Liver (tissue), 3 donors: ENCODE measurements at regions not wholly inside any gene's neighbourhood (a gene's known extent, or its start where the extent isn't known, plus 50 kb on each side); places are given as distances from the start of the nearest gene placed in this dataset.

Experiments used
- FOXA1 ChIP-seq: IDR thresholded peaks from 2 replicates; pipeline ENCODE4 v1.6.1; 2016; ENCODE audit warnings: antibody characterized with exemption
- GABPA ChIP-seq, 2 donors: IDR thresholded peaks in 1 of 2; conservative IDR thresholded peaks in 1 of 2; 2 replicates each; pipeline ENCODE4 v1.6.1; 2016; ENCODE audit warnings: antibody characterized with exemption in 2 of 2, mild to moderate bottlenecking in 1 of 2, moderate library complexity in 1 of 2
- HNF4A ChIP-seq, 2 donors: conservative IDR thresholded peaks; 2 replicates each; pipeline ENCODE4 v1.6.1; 2016; ENCODE audit warnings: antibody characterized with exemption in 2 of 2, mild to moderate bottlenecking in 2 of 2
- JUND ChIP-seq, 2 donors: IDR thresholded peaks; 2 replicates each; pipeline ENCODE4 v1.6.1; 2016; ENCODE audit warnings: antibody characterized with exemption in 2 of 2
- NR2F2 ChIP-seq: IDR thresholded peaks from 2 replicates; pipeline ENCODE4 v1.6.1; 2016; ENCODE audit warnings: antibody characterized with exemption
- RAD21 ChIP-seq, 2 donors: IDR thresholded peaks; 2 replicates each; pipeline ENCODE4 v1.6.1; 2016; ENCODE audit warnings: antibody characterized with exemption in 2 of 2, mild to moderate bottlenecking in 2 of 2
- SP1 ChIP-seq: IDR thresholded peaks from 2 replicates; pipeline ENCODE4 v1.6.1; 2018; ENCODE audit warnings: antibody characterized with exemption, mild to moderate bottlenecking
- TAF1 ChIP-seq: conservative IDR thresholded peaks from 2 replicates; pipeline ENCODE4 v1.6.1; 2016; ENCODE audit warnings: antibody characterized with exemption, mild to moderate bottlenecking
- YY1 ChIP-seq: IDR thresholded peaks from 2 replicates; pipeline ENCODE4 v1.6.1; 2016; ENCODE audit warnings: antibody characterized with exemption, mild to moderate bottlenecking
- TF ChIP-seq, protein P1 (sequence below): fragments of 150-350 bp; IDR thresholded peaks from 2 replicates; pipeline ENCODE4 v1.5.1; 2017; ENCODE audit warnings: improper control_type of control experiment, low read depth, low read length; ENCODE audit not compliant: missing input control
- TF ChIP-seq, protein P2 (sequence below): IDR thresholded peaks from 2 replicates; pipeline ENCODE4 v1.6.1; 2016; ENCODE audit warnings: antibody characterized with exemption
- TF ChIP-seq, protein P3 (sequence below): IDR thresholded peaks from 2 replicates; pipeline ENCODE4 v1.6.1; 2016; ENCODE audit warnings: antibody characterized with exemption, mild to moderate bottlenecking
- donor health status: healthy.
- donor health status: healthy.

DNA sequence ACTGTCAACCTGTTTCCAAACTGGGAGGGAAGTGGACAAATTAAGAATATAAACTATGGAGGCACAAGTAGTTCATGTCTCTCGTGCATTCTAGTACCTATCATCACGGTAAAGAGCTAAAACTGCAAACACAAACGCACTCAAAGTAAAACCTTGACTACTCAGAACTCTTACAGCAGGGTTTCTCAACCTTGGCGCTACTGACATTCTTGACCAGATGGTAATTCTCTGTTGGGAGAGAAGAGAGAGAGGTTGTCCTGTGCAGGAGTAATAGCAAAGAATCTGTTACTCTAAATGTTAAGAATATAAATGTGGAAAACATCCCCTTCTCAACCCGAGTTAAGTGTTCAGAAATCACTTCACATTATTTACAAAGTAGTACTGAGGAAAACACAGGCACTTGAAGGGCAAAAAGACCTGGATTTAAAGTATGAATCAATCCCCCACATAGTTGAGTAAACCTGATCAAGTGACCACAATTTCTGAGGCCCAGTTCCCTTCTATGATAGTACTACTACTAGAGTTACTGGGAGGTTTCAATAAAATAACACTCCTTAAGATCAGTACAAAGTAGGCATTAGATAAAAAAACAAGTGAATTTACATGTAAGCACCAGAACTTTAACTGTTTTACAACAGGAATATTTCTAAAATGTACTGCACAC, 73.1 kb upstream of the ARHGAP32 start:
- TF ChIP-seq, protein P1, sequence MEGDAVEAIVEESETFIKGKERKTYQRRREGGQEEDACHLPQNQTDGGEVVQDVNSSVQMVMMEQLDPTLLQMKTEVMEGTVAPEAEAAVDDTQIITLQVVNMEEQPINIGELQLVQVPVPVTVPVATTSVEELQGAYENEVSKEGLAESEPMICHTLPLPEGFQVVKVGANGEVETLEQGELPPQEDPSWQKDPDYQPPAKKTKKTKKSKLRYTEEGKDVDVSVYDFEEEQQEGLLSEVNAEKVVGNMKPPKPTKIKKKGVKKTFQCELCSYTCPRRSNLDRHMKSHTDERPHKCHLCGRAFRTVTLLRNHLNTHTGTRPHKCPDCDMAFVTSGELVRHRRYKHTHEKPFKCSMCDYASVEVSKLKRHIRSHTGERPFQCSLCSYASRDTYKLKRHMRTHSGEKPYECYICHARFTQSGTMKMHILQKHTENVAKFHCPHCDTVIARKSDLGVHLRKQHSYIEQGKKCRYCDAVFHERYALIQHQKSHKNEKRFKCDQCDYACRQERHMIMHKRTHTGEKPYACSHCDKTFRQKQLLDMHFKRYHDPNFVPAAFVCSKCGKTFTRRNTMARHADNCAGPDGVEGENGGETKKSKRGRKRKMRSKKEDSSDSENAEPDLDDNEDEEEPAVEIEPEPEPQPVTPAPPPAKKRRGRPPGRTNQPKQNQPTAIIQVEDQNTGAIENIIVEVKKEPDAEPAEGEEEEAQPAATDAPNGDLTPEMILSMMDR: no peak
- no peak for TF ChIP-seq GABPA (IDR thresholded peaks at IDR 0.05 in 1 of 2, conservative IDR thresholded peaks at IDR 0.05 in 1 of 2)
- TF ChIP-seq, protein P2, sequence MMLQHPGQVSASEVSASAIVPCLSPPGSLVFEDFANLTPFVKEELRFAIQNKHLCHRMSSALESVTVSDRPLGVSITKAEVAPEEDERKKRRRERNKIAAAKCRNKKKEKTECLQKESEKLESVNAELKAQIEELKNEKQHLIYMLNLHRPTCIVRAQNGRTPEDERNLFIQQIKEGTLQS: no peak
- TF ChIP-seq YY1: no peak
- TF ChIP-seq RAD21 (IDR thresholded peaks at IDR 0.05): no peak
- TF ChIP-seq, protein P3, sequence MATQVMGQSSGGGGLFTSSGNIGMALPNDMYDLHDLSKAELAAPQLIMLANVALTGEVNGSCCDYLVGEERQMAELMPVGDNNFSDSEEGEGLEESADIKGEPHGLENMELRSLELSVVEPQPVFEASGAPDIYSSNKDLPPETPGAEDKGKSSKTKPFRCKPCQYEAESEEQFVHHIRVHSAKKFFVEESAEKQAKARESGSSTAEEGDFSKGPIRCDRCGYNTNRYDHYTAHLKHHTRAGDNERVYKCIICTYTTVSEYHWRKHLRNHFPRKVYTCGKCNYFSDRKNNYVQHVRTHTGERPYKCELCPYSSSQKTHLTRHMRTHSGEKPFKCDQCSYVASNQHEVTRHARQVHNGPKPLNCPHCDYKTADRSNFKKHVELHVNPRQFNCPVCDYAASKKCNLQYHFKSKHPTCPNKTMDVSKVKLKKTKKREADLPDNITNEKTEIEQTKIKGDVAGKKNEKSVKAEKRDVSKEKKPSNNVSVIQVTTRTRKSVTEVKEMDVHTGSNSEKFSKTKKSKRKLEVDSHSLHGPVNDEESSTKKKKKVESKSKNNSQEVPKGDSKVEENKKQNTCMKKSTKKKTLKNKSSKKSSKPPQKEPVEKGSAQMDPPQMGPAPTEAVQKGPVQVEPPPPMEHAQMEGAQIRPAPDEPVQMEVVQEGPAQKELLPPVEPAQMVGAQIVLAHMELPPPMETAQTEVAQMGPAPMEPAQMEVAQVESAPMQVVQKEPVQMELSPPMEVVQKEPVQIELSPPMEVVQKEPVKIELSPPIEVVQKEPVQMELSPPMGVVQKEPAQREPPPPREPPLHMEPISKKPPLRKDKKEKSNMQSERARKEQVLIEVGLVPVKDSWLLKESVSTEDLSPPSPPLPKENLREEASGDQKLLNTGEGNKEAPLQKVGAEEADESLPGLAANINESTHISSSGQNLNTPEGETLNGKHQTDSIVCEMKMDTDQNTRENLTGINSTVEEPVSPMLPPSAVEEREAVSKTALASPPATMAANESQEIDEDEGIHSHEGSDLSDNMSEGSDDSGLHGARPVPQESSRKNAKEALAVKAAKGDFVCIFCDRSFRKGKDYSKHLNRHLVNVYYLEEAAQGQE: no peak
- TF ChIP-seq HNF4A (conservative IDR thresholded peaks at IDR 0.05): no peak
- no peak for TF ChIP-seq SP1
- TF ChIP-seq NR2F2: no peak
- no peak for TF ChIP-seq TAF1
- TF ChIP-seq JUND (IDR thresholded peaks at IDR 0.05): no peak
- no peak for TF ChIP-seq FOXA1
